HepG2 (cell line): ENCODE measurements at regions not wholly inside any gene's neighbourhood (a gene's known extent, or its start where the extent isn't known, plus 50 kb on each side); places are given as distances from the start of the nearest gene placed in this dataset.

Experiments
- ATAC-seq: fragments of 200-7000 bp; cut with Tn5 transposase; 3 replicates; pipeline ENCODE4 v1.9.1; 2020; ENCODE audit warnings: mild to moderate bottlenecking, moderate library complexity
- BruUV-seq: library from RNA; stranded (reverse); fragments of 400-500 nt; replicated peaks from 2 replicates; lab custom pipeline; 2021; lab: Mats Ljungman, UMichigan
- CTCF ChIA-PET: fragments of 300-600 bp; formaldehyde crosslinking; extraction: SDS; loops from one replicate; lab custom pipeline; 2021; ENCODE audit warnings: low total read pairs, inconsistent platforms, low intra/inter-chr PET ratio; lab: Yijun Ruan, JAX
- POLR2A ChIA-PET: fragments of 350-600 bp; sonication (Branson Sonifier 250); formaldehyde crosslinking; loops from one replicate; lab custom pipeline; 2020; ENCODE audit warnings: antibody characterized with exemption, inconsistent platforms; lab: Yijun Ruan, JAX
- DNase-seq: peaks from one replicate; pipeline ENCODE4 v3.0.0-alpha.2; 2015; ENCODE audit warnings: low spot score
- FAIRE-seq: peaks from 3 replicates; lab custom pipeline; 2011; peaks lifted over from hg19 to GRCh38; lab: Jason Lieb, UNC
- H2AFZ ChIP-seq: one replicate; pipeline ENCODE4 v1.6.1; 2011; ENCODE audit warnings: low read length, inconsistent platforms
- H3K27ac ChIP-seq: fragments of 300-600 bp; 3 replicates; pipeline ENCODE4 v1.8.0; 2011; ENCODE audit warnings: mixed run types, mild to moderate bottlenecking, mixed read lengths, low read length, inconsistent platforms; ENCODE audit not compliant: insufficient read depth; ENCODE audit errors: extremely low read length
- H3K27me3 ChIP-seq, 2 experiments: fragments of 200-600 bp in 1 of 2; 2 replicates in 1 of 2; 3 replicates in 1 of 2; pipeline versions ENCODE4 v1.6.0 to v1.8.0; 2011; ENCODE audit warnings: low read length in 2 of 2, mild to moderate bottlenecking in 2 of 2, moderate library complexity in 2 of 2, inconsistent platforms in 1 of 2; ENCODE audit not compliant: insufficient read depth in 2 of 2, control insufficient read depth in 1 of 2
- H3K36me3 ChIP-seq, 2 experiments: fragments of 200-600 bp in 1 of 2; replicated peaks in 1 of 2; 2 replicates in 1 of 2; 3 replicates in 1 of 2; pipeline versions ENCODE4 v1.5.1 to v1.8.0; 2011; ENCODE audit warnings: low read length in 2 of 2, inconsistent platforms in 1 of 2; ENCODE audit not compliant: insufficient read depth in 2 of 2, control insufficient read depth in 1 of 2
- H3K4me1 ChIP-seq: 2 replicates; pipeline ENCODE4 v1.5.1; 2012; ENCODE audit warnings: low read length, inconsistent platforms; ENCODE audit not compliant: insufficient read depth
- H3K4me2 ChIP-seq: 2 replicates; pipeline ENCODE4 v1.6.0; 2011; ENCODE audit warnings: low read depth, low read length, inconsistent platforms
- H3K4me3 ChIP-seq, 3 experiments: fragments of 200-600 bp in 1 of 3; sonication (generic), shearing (Covaris generic) in 1 of 3; replicated peaks in 1 of 3; 2 replicates each; pipeline ENCODE4 v1.5.1; 2011 to 2016; ENCODE audit warnings: low read length in 3 of 3, inconsistent platforms in 2 of 3, low read depth in 2 of 3, mild to moderate bottlenecking in 2 of 3, control low read depth in 1 of 3, mixed read lengths in 1 of 3; ENCODE audit not compliant: insufficient read depth in 1 of 3
- H3K79me2 ChIP-seq: one replicate; pipeline ENCODE4 v1.6.1; 2011; ENCODE audit warnings: low read length, inconsistent platforms; ENCODE audit not compliant: insufficient read depth
- H3K9ac ChIP-seq: 2 replicates; pipeline ENCODE4 v1.6.0; 2011; ENCODE audit warnings: mild to moderate bottlenecking, low read depth, low read length, inconsistent platforms; ENCODE audit not compliant: insufficient read depth
- H3K9me3 ChIP-seq: 2 replicates; pipeline ENCODE4 v1.5.1; 2012; ENCODE audit warnings: mild to moderate bottlenecking, low read length
- H4K20me1 ChIP-seq: 2 replicates; pipeline ENCODE4 v1.6.0; 2011; ENCODE audit warnings: inconsistent platforms, mild to moderate bottlenecking, low read length, moderate library complexity; ENCODE audit not compliant: insufficient read depth
- BRCA1 ChIP-seq: sonication (generic); formaldehyde crosslinking; IDR thresholded peaks from 2 replicates; pipeline ENCODE4 v1.4.0; 2020; ENCODE audit warnings: missing genetic modification reagents
- CAMTA2 ChIP-seq: sonication (generic); formaldehyde crosslinking; IDR thresholded peaks from 2 replicates; pipeline ENCODE4 v1.4.0; 2020; ENCODE audit warnings: mild to moderate bottlenecking, missing genetic modification reagents, borderline replicate concordance
- EHMT2 ChIP-seq: fragments of 200-600 bp; sonication (generic); IDR thresholded peaks from 2 replicates; pipeline ENCODE4 v1.7.0; 2017; ENCODE audit warnings: antibody characterized with exemption, low read depth, low read length, borderline replicate concordance
- EZH2 ChIP-seq: conservative IDR thresholded peaks from 2 replicates; pipeline ENCODE4 v1.6.1; 2012; ENCODE audit warnings: mild to moderate bottlenecking, low read depth, low read length, moderate library complexity
- NR2F6 ChIP-seq, 2 experiments: IDR thresholded peaks; 2 replicates each; pipeline ENCODE4 v1.6.1; 2016; ENCODE audit warnings: antibody characterized with exemption in 1 of 2, mild to moderate bottlenecking in 1 of 2
- POLR2AphosphoS5 ChIP-seq: IDR thresholded peaks from 2 replicates; pipeline ENCODE4 v1.6.1; 2012; ENCODE audit warnings: low read depth, low read length
- ZNF101 ChIP-seq: sonication (generic); formaldehyde crosslinking; IDR thresholded peaks from 2 replicates; pipeline ENCODE4 v1.4.0; 2020; ENCODE audit warnings: mild to moderate bottlenecking, low read depth, missing genetic modification reagents, borderline replicate concordance
- ZNF557 ChIP-seq: sonication (generic); formaldehyde crosslinking; IDR thresholded peaks from 2 replicates; pipeline ENCODE4 v1.4.0; 2020; ENCODE audit warnings: missing genetic modification reagents
- WGBS: methylation state at CpG from one replicate; pipeline ENCODE4 v1.1.6; 2017; ENCODE audit warnings: low lambda C conversion rate; 5-methylcytosine and 5-hydroxymethylcytosine counted together
- in situ Hi-C: cut with HindIII; loops from 2 replicates; pipeline ENCODE4 v1.10.0; 2017; ENCODE audit warnings: low pct_unique_long_range_greater_than_20kb; ENCODE audit not compliant: extremely low pct_ligation_motif_present
- intact Hi-C: fragments of 100-400 bp; cut with micrococcal nuclease; formaldehyde crosslinking; loops from one replicate; pipeline ENCODE4 v1.10.0; 2022; ENCODE audit not compliant: unreplicated experiment
- TF ChIP-seq, protein P1 (sequence below): sonication (generic); formaldehyde crosslinking; conservative IDR thresholded peaks from 2 replicates; pipeline ENCODE4 v1.4.0; 2020; ENCODE audit warnings: mild to moderate bottlenecking, missing genetic modification reagents, moderate library complexity

DNA sequence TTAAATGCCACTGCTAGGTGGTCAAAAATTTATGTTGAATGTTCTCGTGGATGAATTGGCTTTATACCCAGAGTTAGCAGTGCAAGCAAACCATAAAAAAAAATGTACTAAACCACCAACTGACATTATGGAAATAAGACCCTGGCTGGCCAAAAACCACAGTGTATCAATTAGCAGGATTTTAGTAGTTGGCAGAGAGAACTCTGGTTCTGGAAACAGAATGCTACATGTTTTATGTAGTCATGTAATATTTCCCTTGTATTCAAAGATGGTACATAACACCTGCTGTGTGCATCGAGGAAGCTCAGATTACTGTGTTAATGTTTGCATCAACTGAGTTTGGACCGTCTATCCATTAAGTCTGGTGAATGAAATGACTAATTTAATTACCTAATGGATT, 618.5 kb downstream of the CCSER2 start:
- no peak for DNase-seq
- BruUV-seq: no TSS peak
- ChIA-PET POLR2A (no interaction called here), CTCF (no interaction called here)
- no peak for ATAC-seq
- no peak overlapping the region for H3K4me2 ChIP-seq
- H2AFZ ChIP-seq: no peak overlapping the region
- H3K27me3 ChIP-seq: no peaks in the 10 kb centered on the region
- intact Hi-C loops (no loop called here), in situ Hi-C loops (no loop called here)
- H4K20me1 ChIP-seq: no peaks in the 10 kb centered on the region
- H3K4me3 ChIP-seq: no peak overlapping the region
- H3K9ac ChIP-seq: no peak overlapping the region
- no peak overlapping the region for H3K27ac ChIP-seq
- WGBS: 0% methylated on average over 3 of the region's 3 CpGs
- FAIRE-seq: no peak
- no peaks in the 10 kb centered on the region for H3K4me1 ChIP-seq
- H3K36me3 ChIP-seq: no peaks in the 10 kb centered on the region
- no peaks in the 10 kb centered on the region for H3K9me3 ChIP-seq
- TF ChIP-seq BRCA1 (no peak), CAMTA2 (CRISPR knock-in tag) (no peak), ZNF557 (CRISPR knock-in tag) (no peak), EHMT2 (no peak), EZH2 (no peak), POLR2AphosphoS5 (no peak), NR2F6 (IDR thresholded peaks at IDR 0.05) (no peak), NR2F6 (CRISPR knock-in tag; IDR thresholded peaks at IDR 0.05) (no peak), ZNF101 (CRISPR knock-in tag) (no peak)
- TF ChIP-seq, protein P1, sequence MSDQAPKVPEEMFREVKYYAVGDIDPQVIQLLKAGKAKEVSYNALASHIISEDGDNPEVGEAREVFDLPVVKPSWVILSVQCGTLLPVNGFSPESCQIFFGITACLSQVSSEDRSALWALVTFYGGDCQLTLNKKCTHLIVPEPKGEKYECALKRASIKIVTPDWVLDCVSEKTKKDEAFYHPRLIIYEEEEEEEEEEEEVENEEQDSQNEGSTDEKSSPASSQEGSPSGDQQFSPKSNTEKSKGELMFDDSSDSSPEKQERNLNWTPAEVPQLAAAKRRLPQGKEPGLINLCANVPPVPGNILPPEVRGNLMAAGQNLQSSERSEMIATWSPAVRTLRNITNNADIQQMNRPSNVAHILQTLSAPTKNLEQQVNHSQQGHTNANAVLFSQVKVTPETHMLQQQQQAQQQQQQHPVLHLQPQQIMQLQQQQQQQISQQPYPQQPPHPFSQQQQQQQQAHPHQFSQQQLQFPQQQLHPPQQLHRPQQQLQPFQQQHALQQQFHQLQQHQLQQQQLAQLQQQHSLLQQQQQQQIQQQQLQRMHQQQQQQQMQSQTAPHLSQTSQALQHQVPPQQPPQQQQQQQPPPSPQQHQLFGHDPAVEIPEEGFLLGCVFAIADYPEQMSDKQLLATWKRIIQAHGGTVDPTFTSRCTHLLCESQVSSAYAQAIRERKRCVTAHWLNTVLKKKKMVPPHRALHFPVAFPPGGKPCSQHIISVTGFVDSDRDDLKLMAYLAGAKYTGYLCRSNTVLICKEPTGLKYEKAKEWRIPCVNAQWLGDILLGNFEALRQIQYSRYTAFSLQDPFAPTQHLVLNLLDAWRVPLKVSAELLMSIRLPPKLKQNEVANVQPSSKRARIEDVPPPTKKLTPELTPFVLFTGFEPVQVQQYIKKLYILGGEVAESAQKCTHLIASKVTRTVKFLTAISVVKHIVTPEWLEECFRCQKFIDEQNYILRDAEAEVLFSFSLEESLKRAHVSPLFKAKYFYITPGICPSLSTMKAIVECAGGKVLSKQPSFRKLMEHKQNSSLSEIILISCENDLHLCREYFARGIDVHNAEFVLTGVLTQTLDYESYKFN (CRISPR knock-in tag): no peak
- TF ChIP-seq, all 625 proteins: peak for 0
- no peaks in the 10 kb centered on the region for H3K79me2 ChIP-seq
